OCI-LY1 (cell line): ENCODE measurements at regions not wholly inside any gene's neighbourhood (a gene's known extent, or its start where the extent isn't known, plus 50 kb on each side); places are given as distances from the start of the nearest gene placed in this dataset.

Source experiments
- H2AFZ ChIP-seq: fragments of 200-600 bp; sonication (generic), shearing (Covaris generic); 2 replicates; pipeline ENCODE4 v1.6.0; 2014; ENCODE audit warnings: antibody characterized with exemption, mild to moderate bottlenecking, low read length
- H3F3A ChIP-seq: fragments of 200-600 bp; sonication (generic), shearing (Covaris generic); 2 replicates; pipeline ENCODE4 v1.6.0; 2014; ENCODE audit warnings: mild to moderate bottlenecking, antibody characterized with exemption, low read length, moderate library complexity; ENCODE audit not compliant: insufficient read depth
- H3K27ac ChIP-seq: fragments of 200-600 bp; sonication (generic); 2 replicates; pipeline ENCODE4 v1.5.1; 2014; ENCODE audit warnings: low read length, mixed run types, mild to moderate bottlenecking, low read depth; ENCODE audit not compliant: poor library complexity, severe bottlenecking
- H3K27me3 ChIP-seq: fragments of 200-600 bp; sonication (generic); 2 replicates; pipeline ENCODE4 v1.6.0; 2014; ENCODE audit warnings: antibody characterized with exemption, mild to moderate bottlenecking, low read length, moderate library complexity; ENCODE audit not compliant: insufficient read depth
- H3K36me3 ChIP-seq: fragments of 200-600 bp; sonication (generic); 2 replicates; pipeline ENCODE4 v1.6.1; 2014; ENCODE audit warnings: mild to moderate bottlenecking, antibody characterized with exemption, low read length, moderate library complexity, mixed read lengths; ENCODE audit not compliant: insufficient read depth
- H3K4me1 ChIP-seq: fragments of 200-600 bp; sonication (generic); 2 replicates; pipeline ENCODE4 v1.5.1; 2014; ENCODE audit warnings: mild to moderate bottlenecking, low read length, moderate library complexity; ENCODE audit not compliant: insufficient read depth, severe bottlenecking
- H3K4me2 ChIP-seq: fragments of 200-600 bp; sonication (generic), shearing (Covaris generic); 2 replicates; pipeline ENCODE4 v1.6.1; 2014; ENCODE audit warnings: low read length
- H3K4me3 ChIP-seq: fragments of 200-600 bp; sonication (generic); 2 replicates; pipeline ENCODE4 v1.5.1; 2014; ENCODE audit warnings: low read length, low read depth, mild to moderate bottlenecking, mixed read lengths; ENCODE audit not compliant: poor library complexity, severe bottlenecking
- H3K79me2 ChIP-seq: fragments of 200-600 bp; shearing (Covaris generic); 2 replicates; pipeline ENCODE4 v1.6.1; 2016; ENCODE audit warnings: mixed run types, low read length, mixed read lengths; ENCODE audit not compliant: insufficient read depth
- H3K9ac ChIP-seq: fragments of 200-600 bp; sonication (generic), shearing (Covaris generic); 2 replicates; pipeline ENCODE4 v1.6.1; 2014; ENCODE audit warnings: mild to moderate bottlenecking, low read length, mixed read lengths
- H3K9me2 ChIP-seq: fragments of 200-600 bp; sonication (generic), shearing (Covaris generic); 2 replicates; pipeline ENCODE4 v1.6.1; 2014; ENCODE audit warnings: low read depth, mild to moderate bottlenecking, low read length, mixed read lengths
- H3K9me3 ChIP-seq: fragments of 200-600 bp; shearing (Covaris generic); 2 replicates; pipeline ENCODE4 v1.6.1; 2014; ENCODE audit warnings: low read length, mixed read lengths
- H4K20me1 ChIP-seq: fragments of 200-600 bp; sonication (generic), shearing (Covaris generic); 2 replicates; pipeline ENCODE4 v1.6.0; 2016; ENCODE audit warnings: mild to moderate bottlenecking, low read length; ENCODE audit not compliant: insufficient read depth
- EZH2 ChIP-seq: fragments of 200-600 bp; sonication (generic), shearing (Covaris generic); IDR thresholded peaks from 2 replicates; pipeline ENCODE4 v1.8.0; 2017; ENCODE audit warnings: borderline replicate concordance, mixed run types, mild to moderate bottlenecking, antibody characterized with exemption, low read length, moderate library complexity, mixed read lengths
- TF ChIP-seq, protein P1 (sequence below): fragments of 200-600 bp; sonication (generic), shearing (Covaris generic); IDR thresholded peaks from 2 replicates; pipeline ENCODE4 v1.5.1; 2017; ENCODE audit warnings: mild to moderate bottlenecking, antibody characterized with exemption, low read length, moderate library complexity, mixed read lengths

DNA sequence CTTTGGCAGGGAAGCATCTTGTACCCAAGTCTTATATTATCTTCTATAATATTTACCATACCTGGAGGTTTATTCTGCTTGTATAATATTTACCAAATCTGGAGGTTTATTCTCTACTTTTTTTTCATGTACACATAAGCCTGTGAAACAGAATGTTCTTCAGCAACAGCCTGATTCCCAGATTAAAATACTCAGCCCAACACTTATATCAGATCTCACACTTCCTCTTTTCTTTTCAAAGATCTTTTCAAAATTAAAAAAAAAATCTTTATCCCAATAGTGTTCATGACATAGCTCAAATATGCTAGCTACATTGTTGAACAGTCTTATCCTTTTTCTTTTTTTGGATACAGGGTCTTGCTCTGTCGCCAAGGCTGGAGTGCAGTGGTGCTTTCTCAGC is 300.7 kb downstream of the LMO7 start:
- no peaks in the 10 kb centered on the region for H3F3A ChIP-seq
- no peak overlapping the region for H3K4me2 ChIP-seq
- no peaks in the 10 kb centered on the region for H4K20me1 ChIP-seq
- no peak overlapping the region for H3K4me3 ChIP-seq
- TF ChIP-seq, protein P1, sequence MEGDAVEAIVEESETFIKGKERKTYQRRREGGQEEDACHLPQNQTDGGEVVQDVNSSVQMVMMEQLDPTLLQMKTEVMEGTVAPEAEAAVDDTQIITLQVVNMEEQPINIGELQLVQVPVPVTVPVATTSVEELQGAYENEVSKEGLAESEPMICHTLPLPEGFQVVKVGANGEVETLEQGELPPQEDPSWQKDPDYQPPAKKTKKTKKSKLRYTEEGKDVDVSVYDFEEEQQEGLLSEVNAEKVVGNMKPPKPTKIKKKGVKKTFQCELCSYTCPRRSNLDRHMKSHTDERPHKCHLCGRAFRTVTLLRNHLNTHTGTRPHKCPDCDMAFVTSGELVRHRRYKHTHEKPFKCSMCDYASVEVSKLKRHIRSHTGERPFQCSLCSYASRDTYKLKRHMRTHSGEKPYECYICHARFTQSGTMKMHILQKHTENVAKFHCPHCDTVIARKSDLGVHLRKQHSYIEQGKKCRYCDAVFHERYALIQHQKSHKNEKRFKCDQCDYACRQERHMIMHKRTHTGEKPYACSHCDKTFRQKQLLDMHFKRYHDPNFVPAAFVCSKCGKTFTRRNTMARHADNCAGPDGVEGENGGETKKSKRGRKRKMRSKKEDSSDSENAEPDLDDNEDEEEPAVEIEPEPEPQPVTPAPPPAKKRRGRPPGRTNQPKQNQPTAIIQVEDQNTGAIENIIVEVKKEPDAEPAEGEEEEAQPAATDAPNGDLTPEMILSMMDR: no peak
- no peak for TF ChIP-seq EZH2
- no peak overlapping the region for H2AFZ ChIP-seq
- H3K9ac ChIP-seq: no peak overlapping the region
- no peaks in the 10 kb centered on the region for H3K4me1 ChIP-seq
- H3K36me3 ChIP-seq: no peaks in the 10 kb centered on the region
- no peaks in the 10 kb centered on the region for H3K27me3 ChIP-seq
- no peaks in the 10 kb centered on the region for H3K79me2 ChIP-seq
- no peaks in the 10 kb centered on the region for H3K9me3 ChIP-seq
- no peaks in the 10 kb centered on the region for H3K9me2 ChIP-seq
- no peak overlapping the region for H3K27ac ChIP-seq

GRCh38 chr13:75935805-75936204 is 299.7 kb downstream of the LMO7 start:
- Histone ChIP-seq H3K9me2 (no peaks in the 10 kb centered on the region), H3K4me3 (no peak overlapping the region), H3K9me3 (no peaks in the 10 kb centered on the region), H3F3A (no peaks in the 10 kb centered on the region), H3K27ac (no peak overlapping the region), H3K9ac (no peak overlapping the region), H3K27me3 (no peaks in the 10 kb centered on the region), H3K4me2 (no peak overlapping the region), H3K4me1 (no peaks in the 10 kb centered on the region), H4K20me1 (no peaks in the 10 kb centered on the region), H3K79me2 (no peaks in the 10 kb centered on the region), H3K36me3 (no peaks in the 10 kb centered on the region), H2AFZ (no peak overlapping the region)
- no peak for TF ChIP-seq EZH2
- TF ChIP-seq, protein P1: no peak

- H3K27ac ChIP-seq: no peak overlapping the region
- no peaks in the 10 kb centered on the region for H3K9me2 ChIP-seq
- TF ChIP-seq, protein P1: no peak
- TF ChIP-seq EZH2: no peak
- no peaks in the 10 kb centered on the region for H3K27me3 ChIP-seq
- H3K4me1 ChIP-seq: no peaks in the 10 kb centered on the region
- H3K36me3 ChIP-seq: no peaks in the 10 kb centered on the region
- H4K20me1 ChIP-seq: no peaks in the 10 kb centered on the region
- H2AFZ ChIP-seq: no peak overlapping the region
- H3K79me2 ChIP-seq: no peaks in the 10 kb centered on the region
- H3K4me2 ChIP-seq: no peak overlapping the region
- H3K9ac ChIP-seq: no peak overlapping the region
- H3K4me3 ChIP-seq: no peak overlapping the region
- H3F3A ChIP-seq: no peaks in the 10 kb centered on the region
- H3K9me3 ChIP-seq: no peaks in the 10 kb centered on the region
Observed at GRCh38 chr13:75934889-75935288, 298.8 kb downstream of the LMO7 start.
